Astrocyte of the spinal cord (primary cell): ENCODE measurements at regions not wholly inside any gene's neighbourhood (a gene's known extent, or its start where the extent isn't known, plus 50 kb on each side); places are given as distances from the start of the nearest gene placed in this dataset.

ENCODE experiments used
- DNase-seq: peaks from one replicate; pipeline ENCODE4 v3.0.0; 2011; ENCODE audit warnings: low read depth, low spot score
- H3K4me3 ChIP-seq: 2 replicates; pipeline ENCODE4 v1.5.1; 2011; ENCODE audit warnings: low read depth, mild to moderate bottlenecking, low read length, moderate library complexity
- in situ Hi-C: cut with HindIII; loops from 2 replicates; pipeline ENCODE4 v1.10.0; 2017; ENCODE audit warnings: low sequenced_read_pairs
- TF ChIP-seq, protein P1 (sequence below): IDR thresholded peaks from 2 replicates; pipeline ENCODE4 v1.5.1; 2012; ENCODE audit warnings: low read depth, mild to moderate bottlenecking, low read length, inconsistent platforms

DNA sequence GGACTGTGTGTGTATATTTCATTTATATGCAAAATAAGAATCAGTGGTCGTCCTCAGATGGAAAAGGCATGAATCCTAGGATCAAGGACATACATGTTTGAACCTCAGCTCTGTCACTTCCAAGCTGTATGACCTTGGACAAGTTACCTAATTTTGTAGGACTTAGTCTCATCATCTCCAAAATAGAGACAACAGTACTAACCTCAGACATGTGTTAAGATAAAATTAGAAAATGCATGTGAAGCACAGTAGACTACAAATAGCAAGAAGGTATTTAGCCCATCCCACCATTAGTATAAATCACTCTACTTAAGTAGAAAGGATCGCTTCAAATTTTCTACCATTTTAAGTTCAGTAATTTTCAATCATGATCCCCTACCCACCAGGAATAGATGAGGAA is 309.8 kb downstream of the ZEB2 start:
- no peak overlapping the region for H3K4me3 ChIP-seq
- in situ Hi-C loops, result no loop called here
- TF ChIP-seq, protein P1, sequence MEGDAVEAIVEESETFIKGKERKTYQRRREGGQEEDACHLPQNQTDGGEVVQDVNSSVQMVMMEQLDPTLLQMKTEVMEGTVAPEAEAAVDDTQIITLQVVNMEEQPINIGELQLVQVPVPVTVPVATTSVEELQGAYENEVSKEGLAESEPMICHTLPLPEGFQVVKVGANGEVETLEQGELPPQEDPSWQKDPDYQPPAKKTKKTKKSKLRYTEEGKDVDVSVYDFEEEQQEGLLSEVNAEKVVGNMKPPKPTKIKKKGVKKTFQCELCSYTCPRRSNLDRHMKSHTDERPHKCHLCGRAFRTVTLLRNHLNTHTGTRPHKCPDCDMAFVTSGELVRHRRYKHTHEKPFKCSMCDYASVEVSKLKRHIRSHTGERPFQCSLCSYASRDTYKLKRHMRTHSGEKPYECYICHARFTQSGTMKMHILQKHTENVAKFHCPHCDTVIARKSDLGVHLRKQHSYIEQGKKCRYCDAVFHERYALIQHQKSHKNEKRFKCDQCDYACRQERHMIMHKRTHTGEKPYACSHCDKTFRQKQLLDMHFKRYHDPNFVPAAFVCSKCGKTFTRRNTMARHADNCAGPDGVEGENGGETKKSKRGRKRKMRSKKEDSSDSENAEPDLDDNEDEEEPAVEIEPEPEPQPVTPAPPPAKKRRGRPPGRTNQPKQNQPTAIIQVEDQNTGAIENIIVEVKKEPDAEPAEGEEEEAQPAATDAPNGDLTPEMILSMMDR, result no peak
- no peak for DNase-seq

- no peak for DNase-seq
- no peak overlapping the region for H3K4me3 ChIP-seq
- TF ChIP-seq, protein P1, result no peak
- in situ Hi-C loops, result no loop called here
Observed at GRCh38 chr2:144208924-144209323, 311.0 kb downstream of the ZEB2 start.

GRCh38 chr2:144206019-144206418 is 313.9 kb downstream of the ZEB2 start:
- TF ChIP-seq, protein P1, result no peak
- in situ Hi-C loops, result no loop called here
- DNase-seq, result no peak
- H3K4me3 ChIP-seq, result no peak overlapping the region

GRCh38 chr2:144201868-144202468 is 318.0 kb downstream of the ZEB2 start:
- no peak overlapping the region for H3K4me3 ChIP-seq
- peak; percentile 36 for DNase-seq
- in situ Hi-C loops, result no loop called here
- TF ChIP-seq, protein P1, result no peak

DNA sequence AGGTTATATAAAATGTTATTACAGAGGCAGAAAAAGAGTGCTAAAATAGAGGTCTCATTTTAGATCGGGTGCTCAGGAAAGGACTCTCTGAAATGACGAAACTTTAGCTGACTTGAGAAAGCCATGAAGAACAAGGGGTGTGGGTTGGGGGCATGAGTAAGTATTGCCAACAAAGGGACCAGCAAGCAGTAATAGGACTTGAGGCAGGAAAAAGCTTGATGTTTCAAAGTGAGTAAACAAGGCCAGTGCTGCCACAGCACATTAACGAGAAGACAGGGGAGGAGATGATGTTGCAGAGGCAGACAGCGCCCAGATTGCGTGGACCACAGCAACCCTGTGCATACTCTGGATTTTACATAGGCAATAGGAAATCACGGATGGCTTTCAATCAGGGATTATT is 318.8 kb downstream of the ZEB2 start:
- in situ Hi-C loops, result no loop called here
- no peak overlapping the region for H3K4me3 ChIP-seq
- no peak for DNase-seq
- TF ChIP-seq, protein P1, result no peak

DNA sequence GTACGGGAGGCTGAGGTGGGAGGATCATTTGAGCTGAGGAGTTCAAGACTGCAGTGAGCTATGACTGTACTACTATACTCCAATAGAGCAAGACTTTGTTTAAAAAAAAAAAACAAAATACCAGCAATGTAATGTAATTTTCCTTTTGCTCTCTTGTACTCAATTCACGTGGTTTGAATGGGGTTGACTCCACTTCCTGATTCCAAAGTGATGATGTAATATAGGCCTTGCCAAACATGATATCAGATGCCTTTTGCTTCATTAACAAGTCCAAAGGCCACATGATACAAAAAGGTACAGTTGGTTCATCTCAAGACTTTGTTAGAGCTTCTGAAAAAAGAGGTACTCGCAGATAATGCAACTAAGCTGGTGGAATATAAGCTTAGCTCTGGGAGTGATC is 321.8 kb downstream of the ZEB2 start:
- in situ Hi-C loops, result no loop called here
- H3K4me3 ChIP-seq, result no peak overlapping the region
- peak; percentile 48 for DNase-seq
- TF ChIP-seq, protein P1, result no peak
